ENCODE measurements at regions not wholly inside any gene's neighbourhood (a gene's known extent, or its start where the extent isn't known, plus 50 kb on each side); places are given as distances from the start of the nearest gene placed in this dataset.

DNA sequence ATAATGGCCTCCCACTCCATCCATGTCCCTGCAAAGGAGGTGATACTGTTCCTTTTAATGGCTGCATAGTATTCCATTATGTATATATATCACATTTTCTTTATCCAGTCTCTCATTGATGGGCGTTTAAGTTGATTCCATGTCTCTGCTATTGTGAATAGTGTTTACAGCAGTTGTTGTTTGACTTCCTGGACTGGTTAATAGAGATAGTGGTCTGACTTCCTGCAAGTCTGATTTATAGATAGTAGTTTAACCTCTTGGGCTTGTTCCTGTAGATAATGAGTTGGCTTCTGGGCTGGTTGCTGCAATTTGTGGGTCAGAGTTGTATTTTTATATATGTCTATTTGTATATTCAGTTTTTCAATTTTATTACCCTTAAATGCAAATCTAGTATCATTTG lies 145.4 kb downstream of the ARL6IP6 start:
- TF ChIP-seq, protein P1, sequence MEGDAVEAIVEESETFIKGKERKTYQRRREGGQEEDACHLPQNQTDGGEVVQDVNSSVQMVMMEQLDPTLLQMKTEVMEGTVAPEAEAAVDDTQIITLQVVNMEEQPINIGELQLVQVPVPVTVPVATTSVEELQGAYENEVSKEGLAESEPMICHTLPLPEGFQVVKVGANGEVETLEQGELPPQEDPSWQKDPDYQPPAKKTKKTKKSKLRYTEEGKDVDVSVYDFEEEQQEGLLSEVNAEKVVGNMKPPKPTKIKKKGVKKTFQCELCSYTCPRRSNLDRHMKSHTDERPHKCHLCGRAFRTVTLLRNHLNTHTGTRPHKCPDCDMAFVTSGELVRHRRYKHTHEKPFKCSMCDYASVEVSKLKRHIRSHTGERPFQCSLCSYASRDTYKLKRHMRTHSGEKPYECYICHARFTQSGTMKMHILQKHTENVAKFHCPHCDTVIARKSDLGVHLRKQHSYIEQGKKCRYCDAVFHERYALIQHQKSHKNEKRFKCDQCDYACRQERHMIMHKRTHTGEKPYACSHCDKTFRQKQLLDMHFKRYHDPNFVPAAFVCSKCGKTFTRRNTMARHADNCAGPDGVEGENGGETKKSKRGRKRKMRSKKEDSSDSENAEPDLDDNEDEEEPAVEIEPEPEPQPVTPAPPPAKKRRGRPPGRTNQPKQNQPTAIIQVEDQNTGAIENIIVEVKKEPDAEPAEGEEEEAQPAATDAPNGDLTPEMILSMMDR (IDR thresholded peaks at IDR 0.05) = no peak
- no peak for TF ChIP-seq POLR2A (IDR thresholded peaks at IDR 0.05)
